A673 (cell line): ENCODE measurements at regions not wholly inside any gene's neighbourhood (a gene's known extent, or its start where the extent isn't known, plus 50 kb on each side); places are given as distances from the start of the nearest gene placed in this dataset.

ENCODE experiments used
- EZH2 ChIP-seq: fragments of 200-600 bp; sonication (generic); IDR thresholded peaks from 2 replicates; pipeline ENCODE4 v1.6.1; 2017; ENCODE audit warnings: borderline replicate concordance, low read depth, mild to moderate bottlenecking, mixed read lengths, antibody characterized with exemption, low read length; ENCODE audit not compliant: poor library complexity, severe bottlenecking
- TF ChIP-seq, protein P1 (sequence below): fragments of 300-800, 200-600 bp; sonication (generic); conservative IDR thresholded peaks from 2 replicates; pipeline ENCODE4 v1.5.1; 2017; ENCODE audit warnings: low read depth, mild to moderate bottlenecking, antibody characterized with exemption, low read length, moderate library complexity, mixed read lengths

GRCh38 chr6:86440608-86441007 is 496.7 kb upstream of the HTR1E start:
- TF ChIP-seq EZH2: no peak
- TF ChIP-seq, protein P1, sequence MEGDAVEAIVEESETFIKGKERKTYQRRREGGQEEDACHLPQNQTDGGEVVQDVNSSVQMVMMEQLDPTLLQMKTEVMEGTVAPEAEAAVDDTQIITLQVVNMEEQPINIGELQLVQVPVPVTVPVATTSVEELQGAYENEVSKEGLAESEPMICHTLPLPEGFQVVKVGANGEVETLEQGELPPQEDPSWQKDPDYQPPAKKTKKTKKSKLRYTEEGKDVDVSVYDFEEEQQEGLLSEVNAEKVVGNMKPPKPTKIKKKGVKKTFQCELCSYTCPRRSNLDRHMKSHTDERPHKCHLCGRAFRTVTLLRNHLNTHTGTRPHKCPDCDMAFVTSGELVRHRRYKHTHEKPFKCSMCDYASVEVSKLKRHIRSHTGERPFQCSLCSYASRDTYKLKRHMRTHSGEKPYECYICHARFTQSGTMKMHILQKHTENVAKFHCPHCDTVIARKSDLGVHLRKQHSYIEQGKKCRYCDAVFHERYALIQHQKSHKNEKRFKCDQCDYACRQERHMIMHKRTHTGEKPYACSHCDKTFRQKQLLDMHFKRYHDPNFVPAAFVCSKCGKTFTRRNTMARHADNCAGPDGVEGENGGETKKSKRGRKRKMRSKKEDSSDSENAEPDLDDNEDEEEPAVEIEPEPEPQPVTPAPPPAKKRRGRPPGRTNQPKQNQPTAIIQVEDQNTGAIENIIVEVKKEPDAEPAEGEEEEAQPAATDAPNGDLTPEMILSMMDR: no peak
